ENCODE measurements at regions not wholly inside any gene's neighbourhood (a gene's known extent, or its start where the extent isn't known, plus 50 kb on each side); places are given as distances from the start of the nearest gene placed in this dataset.
A peak's percentile ranks its signal among the peaks of the same experiment; 100 is the strongest.

DNA sequence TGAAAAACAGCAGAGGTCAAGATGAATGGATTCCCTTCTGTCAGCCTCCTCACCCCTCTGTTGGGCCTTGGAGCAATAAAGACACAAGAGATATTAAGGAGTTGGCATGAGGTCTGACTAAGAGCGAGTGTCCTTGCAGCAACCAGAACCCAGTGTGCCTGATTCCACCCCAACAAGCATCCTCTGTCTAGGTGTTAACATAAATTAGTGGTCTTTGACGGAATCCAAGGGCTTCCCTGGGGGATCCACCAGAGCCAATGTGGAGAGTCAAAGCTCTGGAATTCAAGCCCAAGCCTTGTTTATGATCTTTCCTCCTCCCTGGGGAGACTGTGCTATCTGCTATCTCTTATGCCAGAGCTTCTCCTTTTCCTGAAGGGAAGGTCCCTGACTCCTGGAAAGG, 128.1 kb upstream of the SMIM23 start:
- DNase-seq, result no peak

DNA sequence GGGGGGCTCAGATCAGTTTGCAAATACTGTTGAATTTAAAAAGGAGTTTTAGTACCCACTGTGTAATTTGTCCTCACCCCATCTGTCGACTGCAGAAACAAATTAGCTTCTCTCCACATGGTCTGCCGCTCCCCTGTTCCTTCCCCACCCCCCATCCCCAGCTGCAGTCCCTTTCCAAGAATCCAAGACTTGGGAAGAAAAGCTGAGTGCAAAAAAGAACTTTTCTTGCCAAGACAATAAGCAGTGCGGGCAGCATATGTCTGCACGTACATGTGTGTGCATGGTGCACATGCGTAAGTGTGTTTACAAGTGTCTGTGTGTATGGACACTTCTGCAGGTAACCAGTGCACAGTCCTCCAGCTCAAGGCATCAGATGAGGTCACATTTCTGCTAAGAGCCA, 125.7 kb upstream of the SMIM23 start:
- no peak for DNase-seq

DNA sequence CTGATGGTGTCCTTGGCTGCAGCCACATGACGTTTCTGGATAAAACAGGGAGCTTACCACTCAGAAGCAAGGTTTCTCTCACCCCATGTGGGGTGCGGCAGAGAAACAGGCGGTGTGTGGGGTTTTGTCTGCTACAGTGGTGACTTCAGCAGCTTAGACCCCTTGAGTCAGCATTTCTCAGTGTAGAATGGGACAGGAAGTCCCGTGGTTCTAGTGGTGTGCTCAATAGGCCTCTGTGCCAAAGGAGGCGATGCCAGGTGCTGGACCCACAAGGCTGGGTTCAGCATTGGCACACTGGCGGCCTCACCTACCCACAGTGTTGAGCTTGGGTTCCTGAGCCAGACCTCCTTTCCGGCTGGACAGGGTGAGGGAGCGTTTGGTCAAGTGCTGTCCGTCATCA, 125.2 kb upstream of the SMIM23 start:
- DNase-seq, result no peak

DNA sequence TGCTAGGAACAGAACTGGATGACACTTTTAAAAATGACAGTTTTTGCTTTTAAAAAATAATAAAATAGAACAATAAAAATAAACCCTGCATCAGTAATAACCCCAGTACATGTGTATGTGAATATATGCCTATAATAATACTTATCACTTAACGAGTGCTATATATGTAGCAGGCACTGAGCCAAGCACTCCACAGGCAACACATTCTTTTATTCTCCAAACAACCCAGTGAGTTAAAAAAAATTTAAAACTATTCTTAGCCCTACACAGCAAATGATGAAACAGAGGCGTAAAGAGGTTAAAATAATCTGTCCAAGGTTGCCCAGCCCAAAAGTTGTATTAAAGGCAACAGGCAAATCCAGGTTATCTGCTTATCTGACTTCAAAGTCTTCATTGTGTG, 124.5 kb upstream of the SMIM23 start:
- DNase-seq, result no peak

DNA sequence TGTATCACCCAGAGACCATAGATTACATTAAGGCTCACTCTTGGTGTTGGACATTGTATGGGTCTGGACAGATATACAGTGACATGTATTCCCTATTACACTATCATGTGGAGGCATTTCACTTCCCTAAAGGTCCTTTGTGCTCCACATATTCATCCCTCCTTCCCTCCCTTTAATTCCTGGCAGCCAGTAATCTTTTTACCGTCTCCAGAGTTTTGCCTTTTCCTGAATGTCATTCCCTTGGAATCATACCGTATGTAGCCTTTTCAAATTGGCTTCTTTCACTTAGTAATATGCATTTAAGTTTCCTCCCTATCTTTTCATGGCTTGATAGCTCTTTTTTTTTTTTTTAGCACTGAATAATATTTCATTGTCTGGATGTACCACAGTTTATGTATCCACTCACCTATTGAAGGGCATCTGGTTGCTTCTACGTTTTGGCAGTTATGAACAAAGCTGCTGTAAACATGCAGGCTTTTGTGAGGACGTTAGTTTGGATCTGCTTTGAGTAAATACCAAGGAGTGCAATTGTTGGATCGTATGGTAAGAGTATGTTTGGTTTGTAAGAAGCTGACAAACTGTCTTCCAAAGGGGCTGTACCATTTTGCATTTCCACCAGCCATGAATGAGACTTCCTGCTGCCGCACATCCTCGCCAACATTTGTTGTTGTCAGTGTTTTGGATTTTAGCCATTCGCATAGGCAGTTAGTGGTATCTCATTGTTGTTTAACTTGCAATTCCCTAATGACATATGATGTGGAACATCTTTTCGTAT, 122.1 kb upstream of the SMIM23 start:
- no peak for DNase-seq

DNA sequence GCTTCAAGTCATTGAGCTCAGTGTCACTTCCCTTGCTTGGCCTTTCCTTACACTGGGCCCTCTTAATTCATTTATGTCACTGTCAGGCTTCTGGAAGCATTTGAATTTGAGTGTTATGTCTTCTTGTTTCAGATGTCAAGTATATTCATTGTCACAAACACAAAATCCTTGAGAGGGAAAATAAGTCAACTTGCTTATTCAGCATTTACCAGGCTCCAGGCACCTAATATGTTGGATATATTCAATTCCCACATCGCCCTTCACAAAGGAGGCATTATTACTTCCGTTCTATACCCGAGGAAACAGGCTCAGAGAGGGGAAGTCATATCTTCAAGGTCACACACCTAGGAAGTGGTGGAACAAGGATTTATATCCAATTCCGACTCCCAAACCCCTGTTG, 121.1 kb upstream of the SMIM23 start:
- DNase-seq, result no peak

DNA sequence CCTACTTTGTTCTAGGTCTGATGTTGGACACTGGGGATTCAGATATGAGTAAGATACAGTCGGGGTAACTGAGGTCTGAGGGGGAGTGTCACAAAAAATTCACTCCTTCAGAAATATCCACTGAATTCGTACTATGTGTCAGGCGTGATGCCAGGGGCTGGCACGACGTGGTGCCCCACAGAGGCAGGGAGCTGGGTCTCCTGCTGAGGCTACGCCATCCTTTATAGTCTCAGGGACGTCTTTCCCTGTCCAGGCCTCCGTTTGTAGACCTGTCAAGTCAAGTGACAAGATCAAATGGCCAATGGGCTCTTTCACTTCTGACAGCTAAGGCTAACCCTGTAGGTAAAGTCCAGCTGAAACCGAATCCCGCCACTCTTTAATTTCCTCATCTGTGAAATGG, 118.8 kb upstream of the SMIM23 start:
- no peak for DNase-seq

DNA sequence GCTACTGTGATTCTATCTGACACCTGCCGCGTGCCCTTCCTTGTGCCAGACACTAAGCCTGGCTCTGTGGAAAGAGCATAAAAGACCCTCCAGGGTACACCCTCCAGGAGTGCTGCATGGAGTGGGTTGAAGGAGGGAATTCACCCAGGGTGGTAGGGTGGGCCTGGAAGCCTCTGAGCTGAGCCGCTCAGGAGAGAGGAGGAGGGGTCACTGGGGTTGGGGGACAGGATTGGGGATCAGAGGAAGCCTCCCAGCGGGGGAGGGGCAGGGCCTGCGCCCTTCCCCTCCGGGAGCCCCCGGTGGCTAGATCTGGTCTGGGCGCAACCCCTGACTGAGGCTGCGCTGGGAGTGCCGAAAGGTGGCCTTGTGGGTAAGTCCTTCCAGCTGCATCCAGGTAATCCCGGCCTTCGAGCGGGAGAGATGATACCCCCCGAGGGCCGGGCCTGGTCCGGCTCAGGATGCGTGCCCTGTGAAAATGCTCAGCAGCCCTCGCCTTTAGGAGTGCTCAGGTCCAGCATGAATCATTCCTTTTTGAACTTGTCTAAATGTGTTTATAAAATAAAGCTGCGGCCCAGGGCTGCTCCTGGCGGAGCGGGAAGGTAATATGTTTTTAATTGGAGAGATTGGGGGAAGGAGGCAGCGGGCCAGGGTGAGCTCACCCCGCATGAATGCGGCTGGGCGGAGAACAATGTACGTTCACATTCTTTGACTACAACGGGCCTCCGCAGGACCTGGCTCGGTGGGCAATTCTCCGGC, 118.1 kb upstream of the SMIM23 start:
- peak; percentile 90 for DNase-seq

DNA sequence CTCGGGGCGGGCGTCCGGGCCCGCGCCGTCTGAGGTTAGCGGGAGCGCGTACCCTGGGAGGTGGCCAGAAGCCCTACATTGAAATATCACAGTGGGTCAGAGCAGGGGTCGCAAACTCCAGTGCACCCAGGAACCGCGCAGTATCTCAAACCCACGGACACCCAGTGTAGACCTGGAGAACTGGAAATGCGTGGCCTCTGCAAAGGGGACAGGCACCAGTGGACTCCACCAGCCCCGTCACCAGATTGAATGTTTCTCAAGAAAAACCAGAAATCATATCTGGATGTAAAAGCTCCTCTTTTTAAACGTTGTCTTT, 117.6 kb upstream of the SMIM23 start:
- DNase-seq, result no peak

DNA sequence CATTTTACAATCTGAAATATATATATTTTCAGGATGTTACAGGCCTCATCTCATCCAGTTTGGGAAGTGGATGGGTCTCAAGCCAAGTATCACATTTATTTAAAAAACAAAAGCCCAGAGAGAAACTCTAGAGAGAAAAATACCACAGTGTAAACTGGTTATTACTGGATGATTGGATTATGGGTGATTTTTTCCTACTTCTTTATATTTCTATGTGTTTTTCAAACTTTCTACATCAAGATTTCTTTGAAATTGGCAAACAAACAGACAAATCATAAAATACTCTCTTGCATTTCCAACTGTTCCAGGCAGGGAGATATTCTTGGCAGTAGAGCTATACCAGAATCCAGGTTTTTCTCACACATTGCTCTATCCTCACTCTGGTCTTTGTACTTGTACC, 116.0 kb upstream of the SMIM23 start:
- DNase-seq, result no peak

DNA sequence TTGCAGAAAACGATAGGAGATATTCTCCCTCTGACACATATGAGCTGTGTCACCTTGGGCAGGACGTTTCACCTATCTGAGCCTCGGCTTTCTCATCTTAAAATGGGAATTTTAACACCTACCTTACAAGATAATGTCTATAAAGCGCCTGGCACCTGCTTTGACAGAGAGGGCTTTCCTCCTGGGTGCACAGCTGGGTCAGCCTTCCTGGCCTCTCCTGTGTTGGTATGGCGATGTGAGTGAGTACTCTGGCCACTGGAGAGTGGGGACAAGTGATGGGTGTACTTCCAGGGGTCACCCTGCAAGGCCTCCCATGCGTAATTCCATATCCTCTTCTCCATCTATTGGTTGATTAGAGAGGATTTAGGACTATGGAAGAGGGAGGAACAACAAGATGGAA, 113.1 kb upstream of the SMIM23 start:
- DNase-seq, result no peak

DNA sequence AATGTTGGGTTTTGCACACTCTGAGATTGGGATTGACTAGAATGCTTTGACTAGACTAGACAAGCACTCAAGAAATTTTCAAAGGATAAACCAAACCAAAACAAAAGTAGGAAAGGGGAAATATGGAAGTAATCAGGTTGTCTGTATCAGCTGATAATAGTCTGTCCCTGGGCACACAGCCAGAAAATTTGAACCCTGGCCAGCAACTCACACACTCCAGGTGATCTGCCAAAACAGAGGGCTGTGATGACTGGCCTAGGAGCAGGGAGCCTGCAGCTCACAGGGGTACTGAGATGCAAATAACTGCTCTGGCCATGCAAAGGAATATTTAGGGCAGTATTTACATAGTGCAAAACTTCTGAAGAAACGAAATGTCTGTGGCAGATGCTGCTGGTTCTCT, 112.3 kb upstream of the SMIM23 start:
- peak; percentile 50 for DNase-seq

DNA sequence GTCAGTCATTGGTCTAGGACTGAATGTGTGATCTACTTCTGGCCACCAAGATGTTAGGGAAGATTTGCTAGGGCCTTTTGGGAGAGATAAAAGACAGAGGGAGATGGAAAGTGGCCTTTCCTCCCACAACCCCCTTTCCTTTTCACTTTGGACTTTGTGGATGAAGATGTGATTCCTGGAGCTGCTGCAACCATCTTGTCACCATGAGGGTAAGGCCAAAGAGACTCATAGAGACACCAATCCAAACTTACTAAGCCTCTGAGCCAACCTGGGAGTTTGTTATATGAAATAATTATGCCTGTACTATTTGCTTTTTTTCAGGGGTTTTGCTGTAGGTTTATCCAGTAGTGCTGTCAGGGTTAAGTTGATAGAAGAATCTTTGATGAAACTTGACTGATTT, 111.8 kb upstream of the SMIM23 start:
- DNase-seq, result no peak

DNA sequence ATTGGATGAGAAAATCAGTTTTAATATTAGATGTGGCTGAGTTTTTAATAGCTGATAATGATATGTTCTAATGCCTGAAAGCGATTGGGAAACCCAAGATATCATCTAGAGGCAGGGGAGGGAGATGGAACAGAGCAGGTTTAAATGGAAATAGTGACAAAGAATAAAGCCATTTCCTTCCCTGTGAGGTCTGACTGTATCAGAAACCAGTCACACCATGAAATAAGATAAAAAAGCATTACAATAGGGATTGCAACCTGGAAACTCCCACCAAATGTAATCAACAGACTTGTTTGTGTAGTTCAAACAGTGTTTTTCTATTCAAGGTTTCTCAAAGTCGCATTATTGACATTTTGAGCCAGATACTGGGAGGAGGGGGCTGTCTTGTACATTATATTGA, 110.1 kb upstream of the SMIM23 start:
- no peak for DNase-seq

DNA sequence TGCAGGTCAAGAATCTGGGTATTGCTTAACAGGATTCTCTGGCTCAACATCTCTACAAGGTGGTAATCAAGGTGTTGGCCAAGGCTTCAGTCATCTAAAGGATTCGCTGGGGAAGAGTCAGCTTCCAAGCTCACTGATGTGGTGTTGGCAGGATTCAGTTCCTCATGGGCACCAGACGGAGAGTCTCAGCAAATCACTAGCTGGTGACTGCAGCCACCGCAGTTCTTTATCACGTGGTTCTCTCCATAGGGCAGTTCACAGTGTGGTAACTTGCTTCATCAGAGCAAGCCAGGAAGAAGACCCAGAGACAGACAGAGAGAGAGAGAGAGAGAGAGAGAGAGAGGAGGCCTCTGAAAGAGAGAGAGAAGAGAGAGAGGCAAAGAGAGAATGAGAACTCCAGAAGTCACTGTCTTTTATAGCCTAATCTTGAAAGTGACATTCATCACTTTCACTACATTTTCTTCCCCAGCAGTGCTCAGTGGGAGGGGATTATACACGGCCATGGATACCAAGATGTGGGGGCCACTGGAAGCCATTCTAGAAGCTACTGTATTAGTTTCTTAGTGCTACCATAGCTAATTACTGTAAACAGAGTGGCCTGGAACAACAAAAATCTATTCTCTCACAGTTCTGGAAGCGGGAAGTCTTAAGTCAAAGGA, 109.2 kb upstream of the SMIM23 start:
- no peak for DNase-seq

DNA sequence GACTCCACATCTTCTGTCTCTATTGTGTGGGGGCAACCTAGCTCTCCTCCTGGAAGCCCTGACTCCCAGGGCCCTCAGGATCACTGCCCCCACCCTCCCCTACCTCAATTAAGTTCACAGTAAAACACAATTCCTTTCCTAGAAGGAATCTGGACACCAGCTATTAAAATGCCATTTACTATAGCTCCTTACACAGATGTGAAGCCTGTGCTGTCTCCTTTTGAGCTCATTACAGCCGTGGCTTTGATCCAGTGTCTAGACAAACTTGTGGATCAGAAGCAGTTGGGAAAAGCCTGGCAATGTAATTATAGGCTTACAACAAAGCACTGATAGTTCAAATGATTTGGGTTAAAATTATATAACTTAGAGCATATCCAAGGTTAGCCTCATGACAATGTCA, 107.0 kb upstream of the SMIM23 start:
- no peak for DNase-seq

DNA sequence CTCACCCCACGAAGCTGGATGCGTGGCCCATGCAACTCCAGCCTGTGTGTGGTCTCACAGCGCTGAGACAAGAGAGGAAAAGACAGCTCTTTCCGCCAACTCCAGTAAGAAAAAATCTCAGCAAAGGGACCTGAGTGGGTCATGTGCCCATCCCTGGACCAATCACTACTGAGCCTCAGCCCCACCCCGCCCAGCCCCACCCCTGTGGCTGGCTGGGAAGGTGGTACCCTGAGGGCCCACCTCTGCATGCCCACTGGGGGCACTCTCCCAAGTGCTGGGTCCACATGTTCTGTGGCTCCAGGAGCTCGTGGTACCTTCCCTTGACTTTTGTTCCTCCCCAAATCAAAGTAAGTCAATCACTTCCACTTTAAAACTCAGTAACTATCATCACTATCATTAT, 105.1 kb upstream of the SMIM23 start:
- no peak for DNase-seq

DNA sequence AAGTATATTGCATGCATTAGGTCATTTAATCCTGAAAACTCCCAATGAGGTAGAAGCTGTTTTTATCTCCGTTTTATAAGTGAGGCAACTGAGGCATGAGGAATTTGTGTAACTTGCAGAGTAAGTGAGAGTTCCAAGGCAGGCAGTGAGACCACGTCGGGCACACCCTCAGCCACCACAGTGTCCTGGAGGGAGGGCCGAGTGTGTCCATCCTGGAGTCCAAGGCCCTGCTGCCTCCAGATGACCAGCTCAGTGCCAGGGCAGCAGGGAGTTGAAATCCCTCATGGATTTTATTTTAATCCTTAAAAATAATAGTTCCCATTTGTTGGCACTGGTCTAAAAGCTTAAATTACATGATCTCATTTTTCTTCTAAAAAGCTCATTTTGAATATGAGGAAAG, 104.6 kb upstream of the SMIM23 start:
- no peak for DNase-seq

DNA sequence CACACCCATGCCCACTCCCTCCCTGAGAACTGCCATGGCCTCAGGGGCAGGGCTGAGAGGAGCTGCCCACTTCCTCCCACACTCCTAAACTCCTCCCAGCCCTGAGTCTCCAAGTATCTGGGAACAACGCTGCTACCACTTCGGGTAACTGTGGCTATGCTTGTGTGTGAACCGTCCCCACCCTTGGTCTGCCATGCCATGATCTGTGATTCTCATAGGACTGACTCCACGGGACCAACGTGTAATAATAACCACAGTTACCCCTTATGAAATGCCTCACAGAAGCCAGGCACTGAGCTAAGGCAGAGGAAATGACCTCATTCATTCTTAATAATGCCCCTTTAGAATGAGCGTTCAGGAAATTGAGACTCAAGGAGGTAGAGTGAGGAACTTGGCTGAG, 103.9 kb upstream of the SMIM23 start:
- DNase-seq, result no peak

DNA sequence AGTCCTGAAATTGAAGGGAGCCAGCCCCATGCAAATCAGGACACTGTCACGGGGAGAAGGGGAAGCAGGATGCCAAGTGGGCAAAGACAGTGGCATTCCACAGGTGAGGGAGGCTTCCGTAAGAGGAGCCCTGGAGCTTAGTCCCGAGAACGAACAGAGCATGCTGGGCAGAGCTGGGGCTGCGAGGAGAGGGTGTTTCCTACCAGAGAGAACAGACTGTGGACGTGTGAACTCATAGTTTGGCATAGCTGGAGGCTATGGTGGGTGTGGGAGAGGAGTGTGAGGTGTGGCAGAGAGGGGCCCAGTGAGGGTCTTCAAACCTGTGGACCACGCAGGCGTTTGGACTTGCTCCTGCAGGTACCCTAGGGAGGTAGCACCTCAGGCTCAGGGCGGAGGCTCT, 102.8 kb upstream of the SMIM23 start:
- DNase-seq, result no peak

DNA sequence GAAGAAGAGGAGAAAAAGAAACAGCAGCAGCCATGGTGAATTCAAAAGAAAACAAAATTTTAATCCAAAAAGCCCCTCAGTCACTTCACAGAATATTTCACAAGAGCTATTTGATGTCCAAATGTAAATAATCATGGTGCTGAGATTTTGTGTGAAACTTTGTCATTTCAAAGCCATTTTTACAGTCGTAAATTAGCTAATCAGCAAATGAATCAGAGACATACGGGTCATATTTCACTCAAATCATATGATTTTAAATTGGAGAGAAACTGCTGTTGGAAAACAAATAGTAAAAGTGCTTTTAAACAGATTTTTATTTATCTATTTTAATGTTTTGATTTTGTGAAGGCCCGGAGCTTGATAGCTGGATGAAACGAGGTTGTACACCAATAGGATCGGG, 101.4 kb upstream of the SMIM23 start:
- no peak for DNase-seq

DNA sequence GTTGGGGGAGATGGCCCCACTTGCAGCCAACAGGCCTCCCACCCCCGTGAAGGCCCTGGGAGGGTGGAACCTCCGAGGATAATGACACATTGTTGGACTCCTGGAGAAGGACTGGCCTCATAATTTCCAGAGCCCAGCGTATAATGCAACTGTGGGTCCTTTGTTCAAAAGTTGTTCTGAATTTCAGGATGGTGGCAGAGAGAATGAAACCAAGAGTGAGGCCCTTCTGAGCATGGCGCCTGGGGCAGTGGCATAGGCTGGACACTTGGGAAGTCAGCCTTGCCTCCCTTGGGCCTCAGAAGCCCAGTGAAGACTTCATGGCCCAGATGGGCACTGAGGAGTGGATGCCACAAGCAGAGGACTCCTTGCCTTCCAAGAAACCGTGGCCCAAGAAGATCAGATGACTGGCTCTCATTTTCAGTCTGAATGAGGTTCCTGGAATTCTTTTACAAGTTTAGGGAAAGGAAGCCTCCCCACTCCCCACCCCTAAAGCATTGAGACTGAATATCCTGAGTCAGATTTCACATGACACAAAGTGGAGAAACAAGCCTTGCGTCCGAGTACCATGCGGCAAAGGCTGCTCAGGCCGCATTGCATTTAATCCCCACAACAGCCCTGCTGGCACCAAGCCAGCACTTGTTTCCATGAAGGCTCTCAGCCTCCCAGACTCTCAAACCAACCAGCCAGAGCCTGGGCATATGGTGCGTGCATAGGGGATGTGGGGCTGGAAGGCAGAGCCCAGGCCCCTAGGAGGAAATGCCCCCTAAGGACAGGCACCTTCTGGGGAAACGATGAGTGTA, 96.7 kb upstream of the SMIM23 start:
- DNase-seq, result no peak

DNA sequence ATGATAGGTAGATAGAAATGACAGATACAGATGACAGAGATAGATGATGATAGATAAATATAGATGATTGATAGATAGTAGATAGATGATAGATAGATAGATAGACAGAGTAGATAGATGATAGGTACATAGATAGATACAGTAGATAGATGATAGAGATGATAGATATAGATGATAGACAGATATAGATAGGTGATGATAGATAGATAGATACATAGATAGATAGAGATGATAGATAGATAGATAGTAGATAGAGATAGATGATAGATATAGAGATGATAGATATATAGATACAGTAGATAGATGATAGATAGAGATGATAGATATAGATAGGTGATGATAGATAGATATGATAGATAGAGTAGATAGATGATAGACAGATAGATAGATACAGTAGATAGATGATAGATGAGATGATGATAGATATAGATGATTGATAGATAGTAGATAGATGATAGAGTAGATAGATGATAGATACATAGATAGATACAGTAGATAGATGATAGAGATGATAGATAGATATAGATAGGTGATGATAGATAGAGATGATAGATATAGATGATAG, 95.7 kb upstream of the SMIM23 start:
- DNase-seq, result no peak
